ENCODE measurements at regions not wholly inside any gene's neighbourhood (a gene's known extent, or its start where the extent isn't known, plus 50 kb on each side); places are given as distances from the start of the nearest gene placed in this dataset.

GRCh38 chr6:144757299-144757698 is 472.2 kb downstream of the UTRN start:
- intact Hi-C loops (cut with micrococcal nuclease): no loop called here
- no peak overlapping the region for H3K27ac ChIP-seq (ENCODE audit: low read length in 2 of 2)
- no peak overlapping the region for H2AFZ ChIP-seq (ENCODE audit: insufficient read depth, low read depth, low read length, poor library complexity, severe bottlenecking)

GRCh38 chr6:144757730-144758129 is 472.6 kb downstream of the UTRN start:
- H3K4me1 ChIP-seq (ENCODE audit: control insufficient read depth in 2 of 2, insufficient read depth in 2 of 2, low read length in 2 of 2): peaks cover 0 to 3% of the 10 kb centered on the region in 2 donors
- CTCF ChIA-PET: interaction anchor here (1.3 kb wide), 1 partner anchor 172 kb away, joined by 4 read pairs; no protein-coding TSS in a partner anchor
- no peaks in the 10 kb centered on the region for H3K27me3 Mint-ChIP-seq
- peaks cover 23 to 50% of the 10 kb centered on the region in 2 experiments for H3K36me3 ChIP-seq (replicated peaks in 1 of 2; ENCODE audit: control extremely low read depth in 1 of 2, control insufficient read depth in 1 of 2, extremely low read depth in 1 of 2, insufficient read depth in 2 of 2, low read length in 1 of 2)
- intact Hi-C loops (cut with micrococcal nuclease): no loop called here
- TF ChIP-seq CTCF (IDR thresholded peaks at IDR 0.05) (no peak), EZH2 (IDR thresholded peaks at IDR 0.05; ENCODE audit: borderline replicate concordance, insufficient read depth, low read depth, low read length, poor library complexity, severe bottlenecking) (no peak)
- no peaks in the 10 kb centered on the region for H3K27me3 ChIP-seq (replicated peaks in 1 of 4; ENCODE audit: control extremely low read depth in 1 of 4, control insufficient read depth in 3 of 4, insufficient read depth in 4 of 4, low read length in 3 of 4)
- no peak overlapping the region for H2AFZ ChIP-seq (ENCODE audit: insufficient read depth, low read depth, low read length, poor library complexity, severe bottlenecking)
- WGBS (ENCODE audit: insufficient coverage): no CpG with 5 or more reads among the region's 3 CpGs
- DNase-seq (no peak), ATAC-seq (ENCODE audit: low read depth) (no peak)
- H3K27ac Mint-ChIP-seq: no peak overlapping the region
- H3K79me2 ChIP-seq (ENCODE audit: control insufficient read depth, insufficient read depth, low read length): no peaks in the 10 kb centered on the region
- H4K20me1 ChIP-seq (ENCODE audit: control insufficient read depth, insufficient read depth, low read length, poor library complexity, severe bottlenecking): no peaks in the 10 kb centered on the region
- no peak overlapping the region for H3K4me3 Mint-ChIP-seq
- no peaks in the 10 kb centered on the region for H3K9me3 ChIP-seq (ENCODE audit: control extremely low read depth in 1 of 3, control insufficient read depth in 2 of 3, insufficient read depth in 1 of 3, low read length in 2 of 3)
- peaks cover 9% of the 10 kb centered on the region for H3K4me1 Mint-ChIP-seq
- no peaks in the 10 kb centered on the region for H3K9me3 Mint-ChIP-seq (ENCODE audit: insufficient read depth)
- H3K4me2 ChIP-seq (replicated peaks; ENCODE audit: low read depth, low read length, poor library complexity, severe bottlenecking): no peak overlapping the region
- H3K27ac ChIP-seq (ENCODE audit: low read length in 2 of 2): no peak overlapping the region
- H3K4me3 ChIP-seq (ENCODE audit: control extremely low read depth in 1 of 5, extremely low read depth in 1 of 5, insufficient read depth in 1 of 5, low read depth in 2 of 5, low read length in 4 of 5): no peak overlapping the region
- POLR2A ChIA-PET: no interaction called here
- no peak overlapping the region for H3K9ac ChIP-seq (ENCODE audit: low read length)

More at GRCh38 chr6:144757299-144757698, 472.2 kb downstream of the UTRN start:
- Mint-ChIP-seq H3K27me3 (no peaks in the 10 kb centered on the region), H3K4me1 (peaks cover 12% of the 10 kb centered on the region), H3K9me3 (ENCODE audit: insufficient read depth) (no peaks in the 10 kb centered on the region), H3K4me3 (no peak overlapping the region), H3K27ac (no peak overlapping the region)
- ATAC-seq (ENCODE audit: low read depth): no peak
- TF ChIP-seq CTCF (IDR thresholded peaks at IDR 0.05) (no peak), EZH2 (IDR thresholded peaks at IDR 0.05; ENCODE audit: borderline replicate concordance, insufficient read depth, low read depth, low read length, poor library complexity, severe bottlenecking) (no peak)
- Histone ChIP-seq H3K4me3 (ENCODE audit: control extremely low read depth in 1 of 5, extremely low read depth in 1 of 5, insufficient read depth in 1 of 5, low read depth in 2 of 5, low read length in 4 of 5) (no peak overlapping the region), H3K9me3 (ENCODE audit: control extremely low read depth in 1 of 3, control insufficient read depth in 2 of 3, insufficient read depth in 1 of 3, low read length in 2 of 3) (no peaks in the 10 kb centered on the region), H3K27me3 (replicated peaks in 1 of 4; ENCODE audit: control extremely low read depth in 1 of 4, control insufficient read depth in 3 of 4, insufficient read depth in 4 of 4, low read length in 3 of 4) (no peaks in the 10 kb centered on the region), H3K36me3 (replicated peaks in 1 of 2; ENCODE audit: control extremely low read depth in 1 of 2, control insufficient read depth in 1 of 2, extremely low read depth in 1 of 2, insufficient read depth in 2 of 2, low read length in 1 of 2) (peaks cover 22 to 50% of the 10 kb centered on the region in 2 experiments), H4K20me1 (ENCODE audit: control insufficient read depth, insufficient read depth, low read length, poor library complexity, severe bottlenecking) (no peaks in the 10 kb centered on the region), H3K4me2 (replicated peaks; ENCODE audit: low read depth, low read length, poor library complexity, severe bottlenecking) (no peak overlapping the region), H3K79me2 (ENCODE audit: control insufficient read depth, insufficient read depth, low read length) (no peaks in the 10 kb centered on the region), H3K9ac (ENCODE audit: low read length) (no peak overlapping the region), H3K4me1 (ENCODE audit: control insufficient read depth in 2 of 2, insufficient read depth in 2 of 2, low read length in 2 of 2) (peaks cover 0 to 4% of the 10 kb centered on the region in 2 donors)
- WGBS (ENCODE audit: insufficient coverage): no CpG with 5 or more reads among the region's 3 CpGs
- POLR2A ChIA-PET: no interaction called here
- no peak for DNase-seq
- CTCF ChIA-PET: interaction anchor here (1.3 kb wide), 1 partner anchor 172 kb away, joined by 4 read pairs; no protein-coding TSS in a partner anchor
